ENCODE measurements at regions not wholly inside any gene's neighbourhood (a gene's known extent, or its start where the extent isn't known, plus 50 kb on each side); places are given as distances from the start of the nearest gene placed in this dataset.

DNA sequence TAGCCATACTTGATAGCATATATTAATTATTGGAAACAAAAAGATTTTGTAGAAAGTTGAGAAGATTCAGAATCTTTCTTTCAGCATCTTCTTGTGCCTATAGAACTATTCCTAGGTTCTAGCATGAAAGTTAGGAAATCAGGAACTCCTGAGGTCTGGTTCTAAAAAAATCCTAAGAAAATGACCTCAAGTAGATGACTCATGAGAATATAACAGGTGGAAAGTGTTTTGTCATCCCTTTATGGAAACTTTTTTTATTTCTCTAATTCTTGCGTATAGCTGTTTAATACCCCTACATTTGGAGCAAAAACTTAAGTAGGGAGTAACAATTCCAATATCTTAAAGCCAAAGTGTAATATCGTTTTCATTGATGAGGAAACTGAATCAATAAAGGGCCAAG lies 574.1 kb downstream of the NR2F1-AS1 start:
- no TSS peak for BruUV-seq (replicated peaks)
- CTCF ChIA-PET, result no interaction called here

GRCh38 chr5:92998456-92998855 lies 582.6 kb downstream of the NR2F1-AS1 start:
- no peak overlapping the region; the same call in 1 of the 2 replicates for H3K27ac ChIP-seq (ENCODE audit: low read length)
- peaks cover 29% of the 10 kb centered on the region; the same call in 1 of the 2 replicates for H3K9me3 ChIP-seq (ENCODE audit: control insufficient read depth, insufficient read depth, low read depth, low read length)
- no TSS peak for BruUV-seq (replicated peaks)
- ChIA-PET CTCF (no interaction called here), POLR2A (no interaction called here)
- ATAC-seq, result no peak
- intact Hi-C loops (cut with micrococcal nuclease; ENCODE audit: unreplicated experiment), result no loop called here
- TF ChIP-seq POLR2AphosphoS5 (IDR thresholded peaks at IDR 0.05; ENCODE audit: low read depth, low read length) (no peak), CTCF (IDR thresholded peaks at IDR 0.05) (no peak), SIN3A (IDR thresholded peaks at IDR 0.05; ENCODE audit: borderline replicate concordance, insufficient read depth, low read depth, low read length) (no peak), TCF7L2 (IDR thresholded peaks at IDR 0.05; ENCODE audit: low read depth, low read length) (no peak)
- TF ChIP-seq, protein P1, sequence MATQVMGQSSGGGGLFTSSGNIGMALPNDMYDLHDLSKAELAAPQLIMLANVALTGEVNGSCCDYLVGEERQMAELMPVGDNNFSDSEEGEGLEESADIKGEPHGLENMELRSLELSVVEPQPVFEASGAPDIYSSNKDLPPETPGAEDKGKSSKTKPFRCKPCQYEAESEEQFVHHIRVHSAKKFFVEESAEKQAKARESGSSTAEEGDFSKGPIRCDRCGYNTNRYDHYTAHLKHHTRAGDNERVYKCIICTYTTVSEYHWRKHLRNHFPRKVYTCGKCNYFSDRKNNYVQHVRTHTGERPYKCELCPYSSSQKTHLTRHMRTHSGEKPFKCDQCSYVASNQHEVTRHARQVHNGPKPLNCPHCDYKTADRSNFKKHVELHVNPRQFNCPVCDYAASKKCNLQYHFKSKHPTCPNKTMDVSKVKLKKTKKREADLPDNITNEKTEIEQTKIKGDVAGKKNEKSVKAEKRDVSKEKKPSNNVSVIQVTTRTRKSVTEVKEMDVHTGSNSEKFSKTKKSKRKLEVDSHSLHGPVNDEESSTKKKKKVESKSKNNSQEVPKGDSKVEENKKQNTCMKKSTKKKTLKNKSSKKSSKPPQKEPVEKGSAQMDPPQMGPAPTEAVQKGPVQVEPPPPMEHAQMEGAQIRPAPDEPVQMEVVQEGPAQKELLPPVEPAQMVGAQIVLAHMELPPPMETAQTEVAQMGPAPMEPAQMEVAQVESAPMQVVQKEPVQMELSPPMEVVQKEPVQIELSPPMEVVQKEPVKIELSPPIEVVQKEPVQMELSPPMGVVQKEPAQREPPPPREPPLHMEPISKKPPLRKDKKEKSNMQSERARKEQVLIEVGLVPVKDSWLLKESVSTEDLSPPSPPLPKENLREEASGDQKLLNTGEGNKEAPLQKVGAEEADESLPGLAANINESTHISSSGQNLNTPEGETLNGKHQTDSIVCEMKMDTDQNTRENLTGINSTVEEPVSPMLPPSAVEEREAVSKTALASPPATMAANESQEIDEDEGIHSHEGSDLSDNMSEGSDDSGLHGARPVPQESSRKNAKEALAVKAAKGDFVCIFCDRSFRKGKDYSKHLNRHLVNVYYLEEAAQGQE (IDR thresholded peaks at IDR 0.05; ENCODE audit: insufficient read depth in 1 of 2, low read depth in 2 of 2, low read length in 1 of 2), result no peak
- no peaks in the 10 kb centered on the region for H3K27me3 ChIP-seq (ENCODE audit: control insufficient read depth, insufficient read depth, low read length)
- H3K36me3 ChIP-seq (ENCODE audit: control insufficient read depth, insufficient read depth, low read length), result no peaks in the 10 kb centered on the region
- no peak for DNase-seq (ENCODE audit: low read depth, low spot score)
- no peaks in the 10 kb centered on the region for H3K4me1 ChIP-seq (ENCODE audit: control insufficient read depth, insufficient read depth, low read length)
- in situ Hi-C loops (cut with HindIII; ENCODE audit: low pct_unique_long_range_greater_than_20kb, low sequenced_read_pairs), result no loop called here
- H3K4me3 ChIP-seq (ENCODE audit: low read depth in 2 of 2, low read length in 2 of 2), result no peak overlapping the region

More for the DNA sequence above, 574.1 kb downstream of the NR2F1-AS1 start:
- H3K9me3 ChIP-seq (ENCODE audit: control insufficient read depth, insufficient read depth, low read depth, low read length), result no peaks in the 10 kb centered on the region
- DNase-seq (ENCODE audit: low read depth, low spot score) (no peak), ATAC-seq (no peak)
- in situ Hi-C loops (cut with HindIII; ENCODE audit: low pct_unique_long_range_greater_than_20kb, low sequenced_read_pairs), result no loop called here
- H3K27me3 ChIP-seq (ENCODE audit: control insufficient read depth, insufficient read depth, low read length), result no peaks in the 10 kb centered on the region
- no peaks in the 10 kb centered on the region for H3K4me1 ChIP-seq (ENCODE audit: control insufficient read depth, insufficient read depth, low read length)
- intact Hi-C loops (cut with micrococcal nuclease; ENCODE audit: unreplicated experiment), result no loop called here
- H3K27ac ChIP-seq (ENCODE audit: low read length), result no peak overlapping the region; the same call in 1 of the 2 replicates
- TF ChIP-seq TCF7L2 (IDR thresholded peaks at IDR 0.05; ENCODE audit: low read depth, low read length), result no peak
- TF ChIP-seq, protein P1 (IDR thresholded peaks at IDR 0.05; ENCODE audit: insufficient read depth in 1 of 2, low read depth in 2 of 2, low read length in 1 of 2), result no peak
- no peak for TF ChIP-seq SIN3A (IDR thresholded peaks at IDR 0.05; ENCODE audit: borderline replicate concordance, insufficient read depth, low read depth, low read length)
- TF ChIP-seq POLR2AphosphoS5 (IDR thresholded peaks at IDR 0.05; ENCODE audit: low read depth, low read length), result no peak
- TF ChIP-seq CTCF (IDR thresholded peaks at IDR 0.05), result no peak
- no peak overlapping the region for H3K4me3 ChIP-seq (ENCODE audit: low read depth in 2 of 2, low read length in 2 of 2)
- POLR2A ChIA-PET, result no interaction called here
- H3K36me3 ChIP-seq (ENCODE audit: control insufficient read depth, insufficient read depth, low read length), result no peaks in the 10 kb centered on the region
